ENCODE measurements at regions not wholly inside any gene's neighbourhood (a gene's known extent, or its start where the extent isn't known, plus 50 kb on each side); places are given as distances from the start of the nearest gene placed in this dataset.

- DNase-seq: no peak
- intact Hi-C loops (cut with DNase I; ENCODE audit: low total_unique reads): no loop called here
- no peak for TF ChIP-seq CTCF (IDR thresholded peaks at IDR 0.05)
- peaks cover 0 to 4% of the 10 kb centered on the region in 2 donors for H3K27me3 ChIP-seq
- no peak overlapping the region for H3K4me3 ChIP-seq
- H3K9me3 ChIP-seq: no peaks in the 10 kb centered on the region
- H3K4me1 ChIP-seq: no peaks in the 10 kb centered on the region
- H3K27ac ChIP-seq: no peak overlapping the region
- H3K36me3 ChIP-seq: no peaks in the 10 kb centered on the region
These were observed 87.2 kb upstream of the KCNK12 start for GRCh38 chr2:47657886-47658489.

- DNase-seq: no peak
- intact Hi-C loops (cut with DNase I; ENCODE audit: low total_unique reads): no loop called here
- no peak for TF ChIP-seq CTCF (IDR thresholded peaks at IDR 0.05)
- Histone ChIP-seq H3K4me1 (no peaks in the 10 kb centered on the region), H3K4me3 (no peak overlapping the region), H3K36me3 (no peaks in the 10 kb centered on the region), H3K9me3 (no peaks in the 10 kb centered on the region), H3K27ac (no peak overlapping the region), H3K27me3 (peaks cover 0 to 4% of the 10 kb centered on the region in 2 donors)
These were observed 86.2 kb upstream of the KCNK12 start for GRCh38 chr2:47656715-47657600.

GRCh38 chr2:47655563-47655880 is 84.7 kb upstream of the KCNK12 start:
- no peak for DNase-seq
- Histone ChIP-seq H3K9me3 (no peaks in the 10 kb centered on the region), H3K36me3 (no peaks in the 10 kb centered on the region), H3K4me1 (no peaks in the 10 kb centered on the region), H3K4me3 (no peak overlapping the region), H3K27me3 (peaks cover 0 to 4% of the 10 kb centered on the region in 2 donors), H3K27ac (no peak overlapping the region)
- intact Hi-C loops (cut with DNase I; ENCODE audit: low total_unique reads): no loop called here
- no peak for TF ChIP-seq CTCF (IDR thresholded peaks at IDR 0.05)

GRCh38 chr2:47654790-47655562 is 84.2 kb upstream of the KCNK12 start:
- TF ChIP-seq CTCF (IDR thresholded peaks at IDR 0.05): no peak
- intact Hi-C loops (cut with DNase I; ENCODE audit: low total_unique reads): no loop called here
- no peak overlapping the region for H3K27ac ChIP-seq
- H3K27me3 ChIP-seq: peaks cover 0 to 4% of the 10 kb centered on the region in 2 donors
- H3K9me3 ChIP-seq: no peaks in the 10 kb centered on the region
- DNase-seq: no peak
- H3K4me3 ChIP-seq: no peak overlapping the region
- H3K36me3 ChIP-seq: no peaks in the 10 kb centered on the region
- no peaks in the 10 kb centered on the region for H3K4me1 ChIP-seq

GRCh38 chr2:47653902-47654789 is 83.4 kb upstream of the KCNK12 start:
- Histone ChIP-seq H3K27ac (no peak overlapping the region), H3K4me3 (no peak overlapping the region), H3K36me3 (no peaks in the 10 kb centered on the region), H3K9me3 (no peaks in the 10 kb centered on the region), H3K27me3 (peaks cover 0 to 4% of the 10 kb centered on the region in 2 donors), H3K4me1 (no peaks in the 10 kb centered on the region)
- intact Hi-C loops (cut with DNase I; ENCODE audit: low total_unique reads): no loop called here
- DNase-seq: no peak
- no peak for TF ChIP-seq CTCF (IDR thresholded peaks at IDR 0.05)
